GM23248 (cell line): ENCODE measurements at regions not wholly inside any gene's neighbourhood (a gene's known extent, or its start where the extent isn't known, plus 50 kb on each side); places are given as distances from the start of the nearest gene placed in this dataset.

Source experiments
- DNase-seq: peaks from one replicate; pipeline ENCODE4 v3.0.0-alpha.2; 2015
- H2AFZ ChIP-seq: fragments of 200-600 bp; sonication (generic); 2 replicates; pipeline ENCODE4 v1.6.1; 2016; ENCODE audit warnings: antibody characterized with exemption
- H3F3A ChIP-seq: fragments of 200-600 bp; sonication (generic); 2 replicates; pipeline ENCODE4 v1.6.1; 2016; ENCODE audit warnings: mild to moderate bottlenecking, antibody characterized with exemption, mixed run types; ENCODE audit not compliant: insufficient read depth
- H3K27ac ChIP-seq: fragments of 200-600 bp; sonication (generic); 2 replicates; pipeline ENCODE4 v1.5.1; 2016; ENCODE audit warnings: mild to moderate bottlenecking
- H3K27me3 ChIP-seq: fragments of 200-600 bp; sonication (generic); replicated peaks from 2 replicates; pipeline ENCODE4 v1.6.1; 2016; ENCODE audit warnings: mild to moderate bottlenecking; ENCODE audit not compliant: insufficient read depth
- H3K36me3 ChIP-seq: fragments of 200-600 bp; sonication (generic); 2 replicates; pipeline ENCODE4 v1.6.1; 2016; ENCODE audit warnings: low read depth, mild to moderate bottlenecking
- H3K4me1 ChIP-seq: fragments of 200-600 bp; sonication (generic); 2 replicates; pipeline ENCODE4 v1.6.1; 2016; ENCODE audit warnings: mild to moderate bottlenecking; ENCODE audit not compliant: insufficient read depth
- H3K4me2 ChIP-seq: fragments of 200-600 bp; sonication (generic); one replicate; pipeline ENCODE4 v1.6.1; 2016; ENCODE audit warnings: mild to moderate bottlenecking; ENCODE audit not compliant: unreplicated experiment
- H3K4me3 ChIP-seq: fragments of 200-600 bp; sonication (generic); 2 replicates; pipeline ENCODE4 v1.5.1; 2016; ENCODE audit warnings: mild to moderate bottlenecking
- H3K79me2 ChIP-seq: fragments of 200-600 bp; sonication (generic); 2 replicates; pipeline ENCODE4 v1.6.1; 2016; ENCODE audit warnings: mild to moderate bottlenecking; ENCODE audit not compliant: insufficient read depth
- H3K9ac ChIP-seq: fragments of 200-600 bp; sonication (generic); 2 replicates; pipeline ENCODE4 v1.6.1; 2016; ENCODE audit warnings: mild to moderate bottlenecking
- H3K9me2 ChIP-seq: fragments of 200-600 bp; sonication (generic); 2 replicates; pipeline ENCODE4 v1.6.1; 2016; ENCODE audit warnings: mixed run types, mild to moderate bottlenecking, moderate library complexity; ENCODE audit not compliant: insufficient read depth
- H3K9me3 ChIP-seq: fragments of 200-600 bp; sonication (generic); one replicate; pipeline ENCODE4 v1.6.1; 2017; ENCODE audit warnings: low read depth
- H4K20me1 ChIP-seq: fragments of 200-600 bp; sonication (generic); 2 replicates; pipeline ENCODE4 v1.6.0; 2016; ENCODE audit not compliant: insufficient read depth
- EZH2 ChIP-seq: fragments of 200-600 bp; sonication (generic); IDR thresholded peaks from 2 replicates; pipeline ENCODE4 v1.6.1; 2018; ENCODE audit warnings: antibody characterized with exemption, mild to moderate bottlenecking; ENCODE audit not compliant: insufficient read depth, poor library complexity, severe bottlenecking
- EZH2phosphoT487 ChIP-seq: fragments of 200-600 bp; sonication (generic); IDR thresholded peaks from 2 replicates; pipeline ENCODE4 v1.6.1; 2018; ENCODE audit warnings: antibody characterized with exemption, moderate library complexity, mild to moderate bottlenecking, low read depth; ENCODE audit not compliant: insufficient read depth
- WGBS, 2 experiments: methylation state at CpG; one replicate each; pipeline ENCODE4 v1.1.6; 2015 to 2017; ENCODE audit warnings: low lambda C conversion rate in 2 of 2, low coverage in 1 of 2; ENCODE audit errors: missing lambda C conversion rate in 2 of 2; 5-methylcytosine and 5-hydroxymethylcytosine counted together
- in situ Hi-C: fragments of 300-500 bp; cut with MboI; formaldehyde crosslinking; loops from 2 replicates; pipeline ENCODE4 v1.15.0; 2020

DNA sequence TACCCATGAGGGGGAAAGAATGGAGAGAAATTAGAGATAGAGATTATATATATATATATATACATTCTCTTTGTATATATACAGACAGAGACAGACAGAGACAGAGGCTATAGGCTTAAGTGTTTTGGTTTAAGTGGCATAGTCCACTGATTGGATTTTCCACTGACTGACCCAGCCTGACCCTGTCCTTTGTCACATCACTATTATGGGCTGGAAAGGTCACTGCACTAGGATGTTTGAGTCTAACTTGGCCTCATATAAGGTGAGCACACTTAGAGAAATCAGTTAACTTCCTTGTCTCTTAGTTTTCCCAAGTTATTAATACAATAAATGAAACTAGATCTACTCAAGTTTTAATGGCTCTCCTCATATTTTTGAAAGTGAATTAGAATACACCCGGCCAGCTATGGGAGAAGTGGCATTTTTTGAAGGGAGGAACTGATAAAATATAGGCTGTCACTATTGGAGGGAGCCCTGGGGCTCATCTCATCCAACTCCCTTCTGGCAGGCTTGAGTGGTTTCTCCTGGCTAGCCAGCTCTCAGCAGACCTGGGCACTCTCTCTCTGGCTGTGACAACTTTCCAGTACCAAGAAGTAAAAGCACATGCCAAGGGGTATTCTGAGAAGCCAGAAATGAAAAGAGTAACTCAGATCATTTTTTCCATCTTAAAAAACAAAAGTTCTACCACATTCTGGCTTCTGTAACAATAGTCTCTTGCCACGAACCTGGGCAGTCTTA, 455.6 kb upstream of the ANKRD30A start:
- Histone ChIP-seq H3K9me2 (no peaks in the 10 kb centered on the region), H2AFZ (peak overlapping the region; percentile 50), H3K27me3 (no peaks in the 10 kb centered on the region), H3K27ac (no peak overlapping the region), H3K9ac (no peak overlapping the region), H4K20me1 (no peaks in the 10 kb centered on the region), H3K79me2 (no peaks in the 10 kb centered on the region), H3K9me3 (no peaks in the 10 kb centered on the region), H3K4me2 (no peak overlapping the region), H3F3A (peaks cover 18% of the 10 kb centered on the region; the same call in 1 of the 2 replicates), H3K4me1 (peaks cover 27% of the 10 kb centered on the region), H3K36me3 (no peaks in the 10 kb centered on the region), H3K4me3 (no peak overlapping the region)
- no peak for TF ChIP-seq EZH2phosphoT487
- no peak for TF ChIP-seq EZH2
- in situ Hi-C loops: no loop called here
- DNase-seq: peak; percentile 4
- whole genome bisulfite sequencing, 2 experiments: 36 to 41% methylated on average over 2 of the region's 2 CpGs

DNA sequence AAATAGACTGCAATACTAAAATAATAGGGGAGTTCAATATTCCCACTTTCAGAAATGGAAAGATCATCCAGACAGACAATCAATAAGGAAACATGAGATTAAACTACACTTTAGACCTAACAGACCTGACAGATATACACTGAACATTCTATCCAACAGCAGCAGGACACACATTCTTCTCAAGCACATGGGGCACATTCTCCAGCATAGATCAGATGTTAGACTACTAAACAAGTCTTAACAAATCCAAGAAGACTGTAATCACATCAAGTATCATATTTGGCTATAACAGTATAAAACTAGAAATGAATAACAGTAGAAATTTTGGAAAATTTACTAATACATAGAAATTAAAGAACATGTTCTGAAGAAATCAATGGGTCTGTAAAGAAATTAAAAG, 458.9 kb upstream of the ANKRD30A start:
- Histone ChIP-seq H3K4me2 (no peak overlapping the region), H2AFZ (no peak overlapping the region), H3K27ac (no peak overlapping the region), H3K9ac (no peak overlapping the region), H3K27me3 (no peaks in the 10 kb centered on the region), H3K9me2 (no peaks in the 10 kb centered on the region), H3K4me1 (peaks cover 18% of the 10 kb centered on the region), H3F3A (0 out of 2 replicates have a peak, but pooled peaks cover 14% of the 10 kb centered on the region), H4K20me1 (no peaks in the 10 kb centered on the region), H3K9me3 (no peaks in the 10 kb centered on the region), H3K36me3 (no peaks in the 10 kb centered on the region), H3K79me2 (no peaks in the 10 kb centered on the region), H3K4me3 (no peak overlapping the region)
- TF ChIP-seq EZH2: no peak
- TF ChIP-seq EZH2phosphoT487: no peak
- in situ Hi-C loops: no loop called here
- no peak for DNase-seq

DNA sequence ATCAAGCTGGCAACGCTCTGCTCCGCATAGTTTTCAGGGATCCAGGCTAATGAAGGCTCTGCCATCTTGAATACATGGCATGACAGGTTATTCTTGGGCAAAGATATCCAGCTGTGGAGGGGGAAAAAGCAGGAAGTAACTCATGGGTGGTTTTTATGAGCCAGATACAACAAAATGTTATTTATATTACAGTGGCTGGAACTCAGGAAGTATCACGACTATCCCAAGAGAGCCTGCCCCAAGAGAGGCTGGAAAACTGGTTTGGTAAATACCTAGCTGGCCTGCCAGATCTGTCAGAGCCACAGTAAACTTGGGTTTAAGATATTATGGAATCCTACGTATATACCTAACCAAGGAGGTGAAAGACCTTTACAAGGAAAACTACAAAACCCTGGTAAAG, 462.8 kb upstream of the ANKRD30A start:
- Histone ChIP-seq H3K27ac (no peak overlapping the region), H3K4me2 (no peak overlapping the region), H3K9ac (no peak overlapping the region), H3K4me1 (no peaks in the 10 kb centered on the region), H3K9me3 (no peaks in the 10 kb centered on the region), H4K20me1 (no peaks in the 10 kb centered on the region), H3K9me2 (no peaks in the 10 kb centered on the region), H3F3A (no peaks in the 10 kb centered on the region), H3K79me2 (no peaks in the 10 kb centered on the region), H3K36me3 (no peaks in the 10 kb centered on the region), H2AFZ (no peak overlapping the region), H3K4me3 (no peak overlapping the region), H3K27me3 (no peaks in the 10 kb centered on the region)
- no peak for DNase-seq
- in situ Hi-C loops: no loop called here
- no peak for TF ChIP-seq EZH2phosphoT487
- no peak for TF ChIP-seq EZH2
- WGBS, 2 experiments: 79 to 84% methylated on average over 4 of the region's 4 CpGs

DNA sequence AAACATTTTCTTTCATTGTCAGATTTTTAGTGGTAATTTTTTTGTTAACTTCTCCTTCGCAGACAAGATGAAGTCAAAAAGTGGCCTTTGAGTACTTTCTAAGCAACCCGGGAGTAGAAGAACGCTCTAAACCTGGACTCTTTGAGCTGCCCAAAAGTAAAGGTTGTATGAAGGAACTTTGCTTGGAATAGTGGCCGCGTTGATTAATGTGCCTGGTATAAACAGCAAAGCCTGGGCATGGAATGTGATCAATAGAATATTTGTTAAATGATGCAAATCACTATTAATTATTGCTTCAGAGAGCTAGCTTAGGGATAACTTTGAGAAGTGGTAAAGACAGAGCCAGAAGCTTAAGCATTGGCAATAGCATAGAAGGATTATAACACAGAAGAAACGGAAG, 475.1 kb upstream of the ANKRD30A start:
- in situ Hi-C loops: no loop called here
- Histone ChIP-seq H3K27me3 (no peaks in the 10 kb centered on the region), H4K20me1 (no peaks in the 10 kb centered on the region), H3K36me3 (no peaks in the 10 kb centered on the region), H3K9me3 (no peaks in the 10 kb centered on the region), H3K9me2 (no peaks in the 10 kb centered on the region), H2AFZ (no peak overlapping the region), H3K4me3 (no peak overlapping the region), H3K9ac (no peak overlapping the region), H3K4me2 (no peak overlapping the region), H3K79me2 (no peaks in the 10 kb centered on the region), H3K27ac (no peak overlapping the region), H3F3A (no peaks in the 10 kb centered on the region), H3K4me1 (no peaks in the 10 kb centered on the region)
- no peak for TF ChIP-seq EZH2
- TF ChIP-seq EZH2phosphoT487: no peak
- 71 to 74% methylated on average over 6 of the region's 6 CpGs for WGBS, 2 experiments
- no peak for DNase-seq
